MM.1S (cell line): ENCODE measurements at regions not wholly inside any gene's neighbourhood (a gene's known extent, or its start where the extent isn't known, plus 50 kb on each side); places are given as distances from the start of the nearest gene placed in this dataset.

Experiments used
- DNase-seq: peaks from one replicate; pipeline ENCODE4 v3.0.0-alpha.2; 2015
- H2AFZ ChIP-seq: fragments of 300-600 bp; sonication (generic); 2 replicates; pipeline ENCODE4 v1.6.0; 2016; ENCODE audit warnings: antibody characterized with exemption, low read length
- H3F3A ChIP-seq: fragments of 300-600 bp; sonication (generic); 2 replicates; pipeline ENCODE4 v1.6.1; 2016; ENCODE audit warnings: mild to moderate bottlenecking, antibody characterized with exemption, low read length, moderate library complexity, mixed read lengths; ENCODE audit not compliant: insufficient read depth
- H3K27ac ChIP-seq: fragments of 300-600 bp; sonication (generic); 2 replicates; pipeline ENCODE4 v1.5.1; 2016; ENCODE audit warnings: mild to moderate bottlenecking, low read length
- H3K27me3 ChIP-seq: fragments of 300-600 bp; sonication (generic); replicated peaks from 2 replicates; pipeline ENCODE4 v1.6.0; 2016; ENCODE audit warnings: low read length; ENCODE audit not compliant: insufficient read depth
- H3K36me3 ChIP-seq: fragments of 300-600 bp; sonication (generic); replicated peaks from 2 replicates; pipeline ENCODE4 v1.6.1; 2016; ENCODE audit warnings: mild to moderate bottlenecking, low read length, mixed read lengths; ENCODE audit not compliant: insufficient read depth
- H3K4me1 ChIP-seq: fragments of 300-600 bp; sonication (generic); 2 replicates; pipeline ENCODE4 v1.6.1; 2016; ENCODE audit warnings: low read length, mixed read lengths
- H3K4me2 ChIP-seq: fragments of 300-600 bp; sonication (generic); 2 replicates; pipeline ENCODE4 v1.6.0; 2016; ENCODE audit warnings: low read depth, low read length
- H3K4me3 ChIP-seq: fragments of 300-600 bp; sonication (generic); 2 replicates; pipeline ENCODE4 v1.5.1; 2016; ENCODE audit warnings: low read length, mixed read lengths
- H3K79me2 ChIP-seq: fragments of 300-600 bp; sonication (generic); 2 replicates; pipeline ENCODE4 v1.6.1; 2016; ENCODE audit warnings: mixed run types, low read length, mixed read lengths
- H3K9ac ChIP-seq: fragments of 300-600 bp; sonication (generic); 2 replicates; pipeline ENCODE4 v1.6.1; 2016; ENCODE audit warnings: low read length, mixed read lengths
- H3K9me2 ChIP-seq: fragments of 300-600 bp; sonication (generic); replicated peaks from 2 replicates; pipeline ENCODE4 v1.6.1; 2016; ENCODE audit warnings: mild to moderate bottlenecking, low read length, mixed read lengths; ENCODE audit not compliant: insufficient read depth
- H3K9me3 ChIP-seq: fragments of 300-600 bp; sonication (generic); replicated peaks from 2 replicates; pipeline ENCODE4 v1.6.1; 2016; ENCODE audit warnings: mild to moderate bottlenecking, low read length, mixed read lengths; ENCODE audit not compliant: insufficient read depth
- H4K20me1 ChIP-seq: fragments of 300-600 bp; sonication (generic); 2 replicates; pipeline ENCODE4 v1.6.1; 2016; ENCODE audit warnings: mild to moderate bottlenecking, low read length, moderate library complexity, mixed read lengths; ENCODE audit not compliant: insufficient read depth
- CTCF ChIP-seq: fragments of 300-600 bp; sonication (generic); IDR thresholded peaks from 2 replicates; pipeline ENCODE4 v1.5.1; 2016; ENCODE audit warnings: antibody characterized with exemption, low read length, mixed read lengths
- EZH2 ChIP-seq: fragments of 300-600 bp; sonication (generic); optimal IDR thresholded peaks from 2 replicates; pipeline ENCODE3; 2017; ENCODE audit warnings: low read depth, mild to moderate bottlenecking, antibody characterized with exemption, low read length, mixed read lengths
- EZH2phosphoT487 ChIP-seq: fragments of 300-600 bp; sonication (generic); IDR thresholded peaks from 2 replicates; pipeline ENCODE4 v1.6.1; 2018; ENCODE audit warnings: antibody characterized with exemption, low read length

- H3K4me2 ChIP-seq: no peak overlapping the region
- H3K79me2 ChIP-seq: no peaks in the 10 kb centered on the region
- H2AFZ ChIP-seq: no peak overlapping the region
- H3K4me1 ChIP-seq: no peaks in the 10 kb centered on the region
- H4K20me1 ChIP-seq: no peaks in the 10 kb centered on the region
- no peaks in the 10 kb centered on the region for H3K9me2 ChIP-seq
- no peak overlapping the region for H3K4me3 ChIP-seq
- DNase-seq: no peak
- no peak for TF ChIP-seq CTCF
- no peak for TF ChIP-seq EZH2phosphoT487
- no peak for TF ChIP-seq EZH2
- H3K9me3 ChIP-seq: no peaks in the 10 kb centered on the region
- no peaks in the 10 kb centered on the region for H3K27me3 ChIP-seq
- no peaks in the 10 kb centered on the region for H3F3A ChIP-seq
- no peak overlapping the region for H3K27ac ChIP-seq
- no peaks in the 10 kb centered on the region for H3K36me3 ChIP-seq
- no peak overlapping the region for H3K9ac ChIP-seq
Observed at GRCh38 chr1:191368891-191369654, 789.2 kb upstream of the RGS18 start.

- Histone ChIP-seq H3K4me3 (no peak overlapping the region), H3K4me2 (no peak overlapping the region), H3K27me3 (no peaks in the 10 kb centered on the region), H4K20me1 (no peaks in the 10 kb centered on the region), H3K4me1 (no peaks in the 10 kb centered on the region), H2AFZ (no peak overlapping the region), H3K79me2 (no peaks in the 10 kb centered on the region), H3K27ac (no peak overlapping the region), H3K9ac (no peak overlapping the region), H3K36me3 (no peaks in the 10 kb centered on the region), H3F3A (no peaks in the 10 kb centered on the region), H3K9me3 (no peaks in the 10 kb centered on the region), H3K9me2 (no peaks in the 10 kb centered on the region)
- TF ChIP-seq CTCF (no peak), EZH2phosphoT487 (no peak), EZH2 (no peak)
- no peak for DNase-seq
Observed at GRCh38 chr1:191371626-191372025, 786.6 kb upstream of the RGS18 start.

GRCh38 chr1:191388283-191388682 lies 770.0 kb upstream of the RGS18 start:
- Histone ChIP-seq H3K79me2 (no peaks in the 10 kb centered on the region), H3K27ac (no peak overlapping the region), H3K9me2 (no peaks in the 10 kb centered on the region), H3K9ac (no peak overlapping the region), H3K4me3 (no peak overlapping the region), H3K27me3 (no peaks in the 10 kb centered on the region), H3K4me2 (no peak overlapping the region), H3K36me3 (no peaks in the 10 kb centered on the region), H3K9me3 (no peaks in the 10 kb centered on the region), H3K4me1 (no peaks in the 10 kb centered on the region), H3F3A (no peaks in the 10 kb centered on the region), H2AFZ (no peak overlapping the region), H4K20me1 (no peaks in the 10 kb centered on the region)
- peak; percentile 2 for DNase-seq
- TF ChIP-seq CTCF (no peak), EZH2 (no peak), EZH2phosphoT487 (no peak)
